NCI-H345 treated with DMSO at 0.1 percent for 48 hours (cell line): ENCODE measurements at regions not wholly inside any gene's neighbourhood (a gene's known extent, or its start where the extent isn't known, plus 50 kb on each side); places are given as distances from the start of the nearest gene placed in this dataset.
"Not testable (repeated sequence)": the region's sequence is repeated elsewhere in the genome, so short reads cannot be mapped to it uniquely, and the experiment has no call there.

ENCODE experiments used
- DNase-seq: peaks from one replicate; lab custom pipeline; 2025; ENCODE audit not compliant: unreplicated experiment; lab: John Stamatoyannopoulos, UW

- DNase-seq: no peak
Observed at GRCh38 chr7:29649028-29649716, 85.5 kb downstream of the PRR15 start.

- no peak for DNase-seq
Observed at GRCh38 chr7:29649876-29650275, 86.2 kb downstream of the PRR15 start.

DNA sequence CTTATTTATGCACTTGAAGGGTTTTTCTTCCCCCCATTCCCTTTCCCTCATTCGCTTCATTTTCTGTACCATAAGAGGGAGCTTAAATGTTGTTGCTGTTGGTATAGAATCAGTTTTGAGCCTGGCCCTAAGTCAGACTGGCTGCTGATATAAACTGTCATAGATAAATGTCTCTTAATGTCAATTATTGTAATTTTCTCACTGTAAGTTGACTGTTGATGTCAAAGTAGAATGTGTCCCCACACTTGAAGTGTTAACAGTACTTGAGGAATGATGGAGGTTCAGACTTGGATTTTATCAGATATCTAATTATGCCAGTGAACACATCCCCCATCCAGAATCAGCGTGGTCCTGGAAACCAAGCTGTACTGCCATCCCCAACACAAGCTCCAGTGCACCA is 87.8 kb downstream of the PRR15 start:
- no peak for DNase-seq

DNA sequence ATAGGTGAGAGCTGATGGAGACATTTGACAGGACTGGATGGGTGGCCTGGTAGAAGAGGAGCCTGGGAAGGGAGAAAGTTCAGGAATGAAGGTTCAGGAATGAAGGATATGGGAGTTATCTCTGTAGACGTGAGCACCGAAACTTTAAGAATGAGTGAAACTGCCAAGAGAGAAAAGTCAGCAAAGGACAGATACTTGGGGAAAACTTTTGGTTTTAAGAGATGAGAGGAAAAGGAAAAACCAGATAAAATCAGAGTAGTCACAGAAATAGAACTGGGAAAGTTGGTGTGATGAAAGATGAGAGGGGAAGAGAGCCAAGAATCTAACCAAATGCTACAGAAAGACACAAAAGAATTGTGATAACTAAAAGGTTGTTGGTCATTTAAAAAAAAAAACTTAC is 88.9 kb downstream of the PRR15 start:
- DNase-seq: no peak

GRCh38 chr7:29654340-29654739 is 90.7 kb downstream of the PRR15 start:
- not testable (repeated sequence) for DNase-seq

- DNase-seq: no peak
Observed at GRCh38 chr7:29657288-29657687, 93.7 kb downstream of the PRR15 start.

GRCh38 chr7:29657856-29658255 is 94.2 kb downstream of the PRR15 start:
- no peak for DNase-seq

DNA sequence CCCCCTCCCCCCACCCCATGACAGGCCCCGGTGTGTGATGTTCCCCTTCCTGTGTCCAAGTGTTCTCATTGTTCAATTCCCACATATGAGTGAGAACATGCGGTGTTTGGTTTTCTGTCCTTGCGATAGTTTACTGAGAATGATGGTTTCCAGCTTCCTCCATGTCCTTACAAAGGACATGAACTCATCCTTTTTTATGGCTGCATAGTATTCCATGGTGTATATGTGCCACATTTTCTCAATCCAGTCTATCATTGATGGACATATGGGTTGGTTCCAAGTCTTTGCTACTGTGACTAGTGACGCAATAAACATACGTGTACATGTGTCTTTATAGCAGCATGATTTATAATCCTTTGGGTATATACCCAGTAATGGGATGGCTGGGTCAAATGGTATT is 95.6 kb downstream of the PRR15 start:
- DNase-seq: not testable (repeated sequence)

DNA sequence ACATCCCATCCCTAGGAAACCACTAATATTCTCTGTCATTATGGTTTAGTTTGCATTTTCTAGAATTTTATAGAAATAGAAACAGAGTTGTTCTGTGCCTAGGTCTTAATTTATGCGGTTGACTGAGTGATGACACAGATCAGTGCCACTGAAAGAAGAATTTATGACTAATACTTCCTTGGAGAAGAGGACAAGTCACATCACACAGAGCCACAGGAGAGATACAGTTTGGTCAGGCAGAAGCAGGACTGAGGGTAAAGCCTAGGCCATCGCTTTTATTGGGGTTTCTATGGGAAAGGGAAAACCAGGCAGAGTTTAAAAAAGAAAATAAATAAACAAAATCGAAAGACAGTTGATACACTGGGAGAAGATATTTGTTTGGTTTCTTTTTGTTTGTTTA is 99.3 kb downstream of the PRR15 start:
- DNase-seq: not testable (repeated sequence)

DNA sequence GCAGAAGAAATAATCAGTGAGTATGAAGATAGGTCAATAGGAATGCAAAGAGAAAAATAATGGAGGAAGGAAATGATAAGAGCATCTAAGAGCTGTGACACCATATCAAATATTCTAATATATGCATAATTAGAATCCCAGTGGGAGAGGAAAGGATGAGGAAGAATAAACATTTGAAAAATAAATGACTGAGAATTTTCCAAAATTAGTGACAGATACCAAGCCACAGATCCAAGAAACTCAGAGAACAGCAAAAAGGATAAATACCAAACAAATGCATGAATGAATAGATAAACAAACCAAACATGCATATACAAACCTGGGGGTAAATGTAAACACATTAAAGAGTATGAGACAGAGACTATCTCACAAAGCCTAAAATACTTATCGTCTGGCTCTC is 101.4 kb downstream of the PRR15 start:
- DNase-seq: not testable (repeated sequence)

GRCh38 chr7:29667096-29667669 is 103.5 kb downstream of the PRR15 start:
- not testable (repeated sequence) for DNase-seq

DNA sequence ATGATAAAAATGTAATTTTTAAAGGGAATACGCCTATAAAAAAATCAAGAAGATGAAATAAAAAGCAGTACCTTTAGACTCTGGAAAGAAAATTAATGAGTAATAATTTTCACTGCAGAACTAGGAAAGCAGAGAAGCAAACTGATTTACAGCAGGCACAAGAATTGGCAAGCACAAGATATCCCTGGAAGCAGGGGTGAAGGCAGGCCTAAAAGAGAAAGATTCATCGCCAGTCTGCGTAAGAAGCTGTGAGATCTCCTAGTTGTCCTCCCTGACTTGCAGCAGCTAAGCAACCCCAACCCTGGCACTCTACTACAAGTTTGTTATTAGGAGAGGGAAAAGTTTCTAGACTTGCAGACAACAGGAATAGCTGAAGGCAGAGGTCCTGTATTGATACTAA is 107.7 kb downstream of the PRR15 start:
- not testable (repeated sequence) for DNase-seq

- DNase-seq: not testable (repeated sequence)
Observed at GRCh38 chr7:29673635-29674034, 110.0 kb downstream of the PRR15 start.

DNA sequence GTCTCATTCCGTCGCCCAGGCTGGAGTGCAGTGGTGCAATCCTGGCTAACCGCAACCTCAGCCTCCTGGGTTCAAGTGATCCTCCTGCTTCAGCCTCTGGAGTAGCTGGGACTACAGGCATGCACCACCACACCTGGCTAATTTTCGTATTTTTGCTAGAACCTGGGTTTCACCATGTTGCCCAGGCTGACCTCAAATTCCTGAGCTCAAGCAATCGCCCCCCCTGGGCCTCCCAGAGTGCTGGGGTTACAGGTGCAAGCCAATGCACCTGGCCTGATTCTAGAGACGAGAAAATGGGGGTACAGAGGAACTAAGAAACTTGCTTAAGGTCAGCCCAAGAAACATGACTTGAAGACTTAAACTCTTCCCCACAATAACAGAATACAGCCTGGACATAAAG is 111.0 kb downstream of the PRR15 start:
- not testable (repeated sequence) for DNase-seq

GRCh38 chr7:29677254-29677653 is 113.6 kb downstream of the PRR15 start:
- DNase-seq: not testable (repeated sequence)

DNA sequence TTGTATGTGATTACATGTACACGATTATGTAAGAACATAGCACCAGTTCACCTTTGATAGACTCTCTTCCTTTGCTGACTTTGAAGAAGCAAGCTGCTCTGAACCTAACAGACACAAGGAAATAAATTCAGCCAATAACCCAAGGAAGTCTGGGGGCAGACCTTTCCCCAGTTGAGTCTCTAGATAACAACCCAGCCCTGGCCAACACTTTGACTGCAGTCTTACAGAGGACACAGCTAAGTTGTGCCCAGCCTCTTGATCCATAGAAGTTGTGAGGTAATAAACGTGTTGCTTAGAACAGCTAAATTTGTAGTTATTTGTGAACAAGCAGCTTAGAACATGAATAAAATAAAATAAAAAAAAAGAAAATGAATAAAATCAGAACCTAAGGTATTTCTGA is 116.3 kb downstream of the PRR15 start:
- not testable (repeated sequence) for DNase-seq

- not testable (repeated sequence) for DNase-seq
Observed at GRCh38 chr7:29680601-29681000, 117.0 kb downstream of the PRR15 start.

DNA sequence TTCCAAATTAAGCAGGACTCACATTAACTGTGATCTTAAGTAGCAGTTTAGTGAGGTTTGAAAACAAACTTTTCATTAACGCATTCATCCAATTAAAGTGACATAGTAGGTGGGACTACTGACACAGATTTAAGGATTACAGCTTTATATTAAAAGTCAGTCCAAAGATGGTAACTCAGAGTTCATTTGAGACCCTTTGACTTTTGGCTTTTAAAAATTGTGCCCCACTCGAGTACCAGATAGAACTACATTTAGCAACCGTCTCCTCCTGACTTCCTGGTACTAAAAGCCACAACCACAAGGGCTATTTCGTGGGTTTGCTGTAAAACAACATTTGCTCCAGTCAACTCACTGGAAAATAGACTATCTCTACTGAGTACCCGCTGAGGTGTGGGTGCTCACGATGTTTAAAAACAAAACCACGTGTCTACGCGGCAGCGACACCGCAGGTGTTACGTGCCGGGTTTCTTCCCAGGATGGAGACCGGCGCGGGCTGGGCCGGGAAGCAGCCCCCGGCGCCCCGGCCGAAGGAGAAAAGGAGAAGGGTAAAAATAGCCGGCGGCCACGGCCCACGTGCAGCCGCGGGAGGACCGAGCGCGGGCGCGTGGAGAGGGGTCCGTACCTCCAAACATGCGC is 120.6 kb downstream of the PRR15 start:
- not testable (repeated sequence) for DNase-seq

- DNase-seq: no peak
Observed at GRCh38 chr7:29684787-29685650, 121.3 kb upstream of the WIPF3 start.

DNA sequence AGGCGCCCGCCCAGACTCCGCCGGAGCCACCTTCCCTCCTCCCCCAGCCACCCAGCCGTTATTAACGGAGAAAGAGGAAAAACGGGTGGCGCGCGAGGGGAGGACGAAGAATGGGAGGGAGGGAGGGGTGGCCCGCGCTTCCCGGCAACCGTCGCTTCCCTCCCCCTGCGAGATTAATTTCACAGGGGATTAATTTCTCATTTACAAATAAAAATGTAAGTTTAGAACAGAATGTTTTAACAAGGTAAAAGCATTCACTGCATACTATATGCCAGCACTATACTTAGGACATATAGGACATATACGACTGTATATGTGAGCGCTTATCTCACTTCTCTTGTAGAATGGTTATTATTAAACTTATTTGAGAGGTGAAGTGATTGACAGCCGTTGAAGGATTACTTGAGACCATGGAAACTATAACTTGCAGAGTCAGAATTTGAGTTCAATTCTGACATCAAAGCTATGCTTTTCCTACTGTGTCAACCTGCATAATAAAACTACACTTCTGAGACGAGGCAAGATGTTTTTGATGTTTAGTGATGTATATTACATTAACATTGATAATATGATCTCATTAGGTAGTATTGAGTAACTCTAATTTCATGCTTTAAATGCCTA is 120.5 kb upstream of the WIPF3 start:
- DNase-seq: peak; percentile 7

DNA sequence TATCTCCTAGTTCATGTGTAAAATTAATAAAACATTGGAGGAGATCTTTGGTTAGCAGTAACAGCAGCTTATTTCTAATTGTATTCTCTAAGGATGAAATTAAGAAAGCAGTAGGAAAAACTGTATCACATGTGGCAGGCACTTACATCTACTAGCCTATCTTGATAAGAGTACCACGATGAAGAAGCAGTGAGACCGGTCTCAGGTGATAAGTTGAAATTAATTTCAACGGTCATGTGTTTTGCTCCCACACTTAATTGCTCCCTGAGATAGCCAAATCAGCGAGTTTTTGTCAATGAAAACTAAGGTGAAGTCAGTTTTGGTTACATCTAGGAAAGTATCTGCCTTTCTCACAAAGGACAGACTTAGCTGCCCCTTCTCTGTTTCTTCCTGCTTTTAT is 115.8 kb upstream of the WIPF3 start:
- not testable (repeated sequence) for DNase-seq
